HCT116 (cell line): ENCODE measurements at regions not wholly inside any gene's neighbourhood (a gene's known extent, or its start where the extent isn't known, plus 50 kb on each side); places are given as distances from the start of the nearest gene placed in this dataset.

ENCODE experiments used
- ATAC-seq: fragments of 200-7000 bp; cut with Tn5 transposase; 2 replicates; pipeline ENCODE4 v1.9.1; 2020; ENCODE audit warnings: mild to moderate bottlenecking, moderate library complexity
- BruUV-seq: library from RNA; stranded (reverse); fragments of 400-500 nt; replicated peaks from 2 replicates; lab custom pipeline; 2021; lab: Mats Ljungman, UMichigan
- CTCF ChIA-PET: fragments of 300-600 bp; sonication (Branson Sonifier 250); formaldehyde crosslinking; loops from one replicate; lab custom pipeline; 2021; ENCODE audit warnings: antibody characterized with exemption; lab: Charles Lee
- POLR2A ChIA-PET: fragments of 300-600, 350-600 bp; sonication (Branson Sonifier 250); formaldehyde crosslinking; loops from one replicate; lab custom pipeline; 2021; ENCODE audit warnings: antibody characterized with exemption; lab: Charles Lee
- RAD21 ChIA-PET, 2 experiments: fragments of 300-600 bp; sonication (Branson Sonifier 250); formaldehyde crosslinking; loops; one replicate each; lab custom pipeline; 2023; ENCODE audit warnings: low total read pairs in 2 of 2; ENCODE audit not compliant: uncharacterized antibody in 2 of 2, unreplicated experiment in 2 of 2, low non-redundant PET in 1 of 2; lab: Charles Lee
- DNase-seq: peaks from one replicate; pipeline ENCODE4 v3.0.0-alpha.2; 2010; ENCODE audit warnings: low read depth, low spot score
- H2AFZ ChIP-seq: fragments of 200-600 bp; shearing (Covaris generic), sonication (generic); 2 replicates; pipeline ENCODE4 v1.6.1; 2017; ENCODE audit warnings: low read depth, mixed run types, mixed read lengths, antibody characterized with exemption, low read length; ENCODE audit not compliant: poor library complexity, severe bottlenecking
- H3K27ac ChIP-seq: 2 replicates; pipeline ENCODE4 v1.5.1; 2012; ENCODE audit warnings: low read depth, low read length
- H3K27me3 ChIP-seq: fragments of 200-600 bp; sonication (generic); 2 replicates; pipeline ENCODE4 v1.6.1; 2016; ENCODE audit warnings: mixed run types, low read length, mixed read lengths; ENCODE audit not compliant: insufficient read depth
- H3K36me3 ChIP-seq, 2 experiments: fragments of 200-500 bp in 1 of 2; fragments of 200-600 bp in 1 of 2; sonication (Bioruptor generic) in 1 of 2; sonication (generic) in 1 of 2; 2 replicates each; pipeline versions ENCODE4 v1.5.1 to v1.6.1; 2014 to 2016; ENCODE audit warnings: low read length in 2 of 2, inconsistent platforms in 1 of 2, mixed read lengths in 1 of 2, mixed run types in 1 of 2; ENCODE audit not compliant: insufficient read depth in 2 of 2, control insufficient read depth in 1 of 2
- H3K4me1 ChIP-seq, 2 experiments: fragments of 200-600 bp in 1 of 2; sonication (generic) in 1 of 2; 2 replicates each; pipeline versions ENCODE4 v1.5.1 to v1.6.1; 2012 to 2017; ENCODE audit warnings: low read length in 2 of 2, inconsistent platforms in 1 of 2, mild to moderate bottlenecking in 1 of 2, mixed read lengths in 1 of 2, mixed run types in 1 of 2, moderate library complexity in 1 of 2; ENCODE audit not compliant: insufficient read depth in 2 of 2, control insufficient read depth in 1 of 2
- H3K4me2 ChIP-seq: fragments of 200-600 bp; sonication (generic); 2 replicates; pipeline ENCODE4 v1.6.1; 2017; ENCODE audit warnings: mixed run types, low read length, mixed read lengths
- H3K4me3 ChIP-seq, 2 experiments: fragments of 200-600 bp in 1 of 2; sonication (generic) in 1 of 2; replicated peaks in 1 of 2; 2 replicates each; pipeline ENCODE4 v1.5.1; 2011 to 2016; ENCODE audit warnings: low read length in 2 of 2, control low read depth in 1 of 2, low read depth in 1 of 2, mild to moderate bottlenecking in 1 of 2, mixed read lengths in 1 of 2, mixed run types in 1 of 2
- H3K79me2 ChIP-seq: fragments of 200-600 bp; sonication (generic); 2 replicates; pipeline ENCODE4 v1.6.1; 2017; ENCODE audit warnings: mild to moderate bottlenecking, mixed run types, low read length, moderate library complexity, mixed read lengths; ENCODE audit not compliant: insufficient read depth
- H3K9ac ChIP-seq: fragments of 200-600 bp; sonication (generic); 2 replicates; pipeline ENCODE4 v1.6.1; 2016; ENCODE audit warnings: low read length, mixed read lengths
- H3K9me2 ChIP-seq: fragments of 200-600 bp; sonication (generic), shearing (Covaris generic); 2 replicates; pipeline ENCODE4 v1.6.1; 2017; ENCODE audit warnings: mixed run types, mild to moderate bottlenecking, moderate library complexity; ENCODE audit not compliant: insufficient read depth
- H3K9me3 ChIP-seq, 2 experiments: fragments of 200-500 bp in 1 of 2; fragments of 200-600 bp in 1 of 2; sonication (Bioruptor generic) in 1 of 2; sonication (generic) in 1 of 2; 2 replicates each; pipeline ENCODE4 v1.6.1; 2014 to 2017; ENCODE audit warnings: low read length in 2 of 2, mixed read lengths in 2 of 2, inconsistent platforms in 1 of 2, low read depth in 1 of 2, mild to moderate bottlenecking in 1 of 2, mixed run types in 1 of 2, moderate library complexity in 1 of 2; ENCODE audit not compliant: control insufficient read depth in 1 of 2, insufficient read depth in 1 of 2
- H4K20me1 ChIP-seq: fragments of 200-600 bp; sonication (generic), shearing (Covaris generic); 2 replicates; pipeline ENCODE4 v1.6.1; 2017; ENCODE audit warnings: mixed run types, mild to moderate bottlenecking, moderate library complexity; ENCODE audit not compliant: insufficient read depth
- CBX3 ChIP-seq: IDR thresholded peaks from 2 replicates; pipeline ENCODE4 v1.6.1; 2012; ENCODE audit warnings: low read depth
- EGR1 ChIP-seq: IDR thresholded peaks from 2 replicates; pipeline ENCODE4 v1.6.1; 2012; ENCODE audit warnings: low read depth
- EZH2 ChIP-seq: fragments of 200-600 bp; sonication (generic); IDR thresholded peaks from 2 replicates; pipeline ENCODE4 v1.6.1; 2017; ENCODE audit warnings: antibody characterized with exemption, mixed run types
- EZH2phosphoT487 ChIP-seq: fragments of 200-600 bp; IDR thresholded peaks from 2 replicates; pipeline ENCODE4 v1.6.1; 2018; ENCODE audit warnings: antibody characterized with exemption, borderline replicate concordance
- FOSL1 ChIP-seq: IDR thresholded peaks from 2 replicates; pipeline ENCODE4 v1.6.1; 2012; ENCODE audit warnings: low read depth
- JUND ChIP-seq: IDR thresholded peaks from 2 replicates; pipeline ENCODE4 v1.6.1; 2012
- POLR2A ChIP-seq: IDR thresholded peaks from 2 replicates; pipeline ENCODE4 v1.7.0; 2011; ENCODE audit warnings: borderline replicate concordance; ENCODE audit not compliant: insufficient read depth, insufficient read length; ENCODE audit errors: extremely low read depth
- POLR2AphosphoS5 ChIP-seq: IDR thresholded peaks from 2 replicates; pipeline ENCODE4 v1.6.1; 2011; ENCODE audit warnings: mild to moderate bottlenecking, low read depth, low read length, moderate library complexity
- RAD21 ChIP-seq: IDR thresholded peaks from 2 replicates; pipeline ENCODE4 v1.6.1; 2012; ENCODE audit warnings: low read depth, mild to moderate bottlenecking
- SRF ChIP-seq: IDR thresholded peaks from 2 replicates; pipeline ENCODE4 v1.6.1; 2012; ENCODE audit warnings: low read depth
- TCF7L2 ChIP-seq: IDR thresholded peaks from 2 replicates; pipeline ENCODE4 v1.7.0; 2011; ENCODE audit warnings: borderline replicate concordance, inconsistent platforms; ENCODE audit not compliant: insufficient read depth, insufficient read length; ENCODE audit errors: extremely low read depth
- YY1 ChIP-seq: IDR thresholded peaks from 2 replicates; pipeline ENCODE4 v1.6.1; 2011; ENCODE audit warnings: low read length, low read depth, moderate library complexity, mild to moderate bottlenecking; ENCODE audit not compliant: insufficient replicate concordance; ENCODE audit errors: extremely low read depth
- ZFX ChIP-seq: fragments of 450-650 bp; IDR thresholded peaks from 2 replicates; pipeline ENCODE4 v1.6.1; 2017
- ZNF274 ChIP-seq: fragments of 200-500 bp; sonication (Bioruptor generic); IDR thresholded peaks from 2 replicates; pipeline ENCODE4 v1.6.1; 2014; ENCODE audit warnings: mild to moderate bottlenecking, low read depth, low read length, inconsistent platforms
- intact Hi-C: fragments of 100-400 bp; cut with micrococcal nuclease; formaldehyde crosslinking; loops from 2 replicates; pipeline ENCODE4 v1.10.0; 2022
- TF ChIP-seq, protein P1 (sequence below): IDR thresholded peaks from 2 replicates; pipeline ENCODE4 v1.6.1; 2012; ENCODE audit warnings: low read depth
- TF ChIP-seq, protein P2 (sequence below), 3 experiments: fragments of 200-600 bp in 1 of 3; sonication (generic) in 1 of 3; IDR thresholded peaks in 2 of 3; conservative IDR thresholded peaks in 1 of 3; 2 replicates each; pipeline ENCODE4 v1.5.1; 2012 to 2017; ENCODE audit warnings: low read depth in 2 of 3, low read length in 2 of 3, antibody characterized with exemption in 1 of 3, borderline replicate concordance in 1 of 3, control low read depth in 1 of 3, mild to moderate bottlenecking in 1 of 3, mixed read lengths in 1 of 3, mixed run types in 1 of 3, moderate library complexity in 1 of 3; ENCODE audit not compliant: insufficient read depth in 1 of 3
- TF ChIP-seq, protein P3 (sequence below): IDR thresholded peaks from 2 replicates; pipeline ENCODE4 v1.6.1; 2012
- TF ChIP-seq, protein P4 (sequence below): IDR thresholded peaks from 2 replicates; pipeline ENCODE4 v1.6.1; 2011; ENCODE audit warnings: mild to moderate bottlenecking, low read length, moderate library complexity; ENCODE audit not compliant: insufficient replicate concordance; ENCODE audit errors: extremely low read depth

DNA sequence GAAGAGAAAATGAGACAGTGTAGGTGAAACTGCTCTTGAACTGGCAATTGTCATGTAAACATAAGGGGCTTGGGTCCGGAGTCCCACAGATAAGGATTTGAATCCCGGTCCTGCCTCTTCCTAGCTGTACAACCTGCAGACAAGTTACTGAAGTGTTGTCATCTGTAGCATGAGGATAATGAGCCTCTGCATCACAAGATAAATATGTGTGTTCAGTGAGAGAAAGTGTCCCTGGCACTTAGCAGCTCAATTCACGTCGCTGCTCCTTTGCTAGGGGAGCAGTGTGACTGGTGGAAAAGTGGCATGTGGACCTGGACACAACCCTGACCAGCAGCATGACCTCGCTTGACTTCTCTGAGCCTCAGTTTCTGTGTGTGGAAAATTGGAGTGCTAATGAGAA is 73.7 kb upstream of the NECTIN1 start (continued):
- TF ChIP-seq, protein P1, sequence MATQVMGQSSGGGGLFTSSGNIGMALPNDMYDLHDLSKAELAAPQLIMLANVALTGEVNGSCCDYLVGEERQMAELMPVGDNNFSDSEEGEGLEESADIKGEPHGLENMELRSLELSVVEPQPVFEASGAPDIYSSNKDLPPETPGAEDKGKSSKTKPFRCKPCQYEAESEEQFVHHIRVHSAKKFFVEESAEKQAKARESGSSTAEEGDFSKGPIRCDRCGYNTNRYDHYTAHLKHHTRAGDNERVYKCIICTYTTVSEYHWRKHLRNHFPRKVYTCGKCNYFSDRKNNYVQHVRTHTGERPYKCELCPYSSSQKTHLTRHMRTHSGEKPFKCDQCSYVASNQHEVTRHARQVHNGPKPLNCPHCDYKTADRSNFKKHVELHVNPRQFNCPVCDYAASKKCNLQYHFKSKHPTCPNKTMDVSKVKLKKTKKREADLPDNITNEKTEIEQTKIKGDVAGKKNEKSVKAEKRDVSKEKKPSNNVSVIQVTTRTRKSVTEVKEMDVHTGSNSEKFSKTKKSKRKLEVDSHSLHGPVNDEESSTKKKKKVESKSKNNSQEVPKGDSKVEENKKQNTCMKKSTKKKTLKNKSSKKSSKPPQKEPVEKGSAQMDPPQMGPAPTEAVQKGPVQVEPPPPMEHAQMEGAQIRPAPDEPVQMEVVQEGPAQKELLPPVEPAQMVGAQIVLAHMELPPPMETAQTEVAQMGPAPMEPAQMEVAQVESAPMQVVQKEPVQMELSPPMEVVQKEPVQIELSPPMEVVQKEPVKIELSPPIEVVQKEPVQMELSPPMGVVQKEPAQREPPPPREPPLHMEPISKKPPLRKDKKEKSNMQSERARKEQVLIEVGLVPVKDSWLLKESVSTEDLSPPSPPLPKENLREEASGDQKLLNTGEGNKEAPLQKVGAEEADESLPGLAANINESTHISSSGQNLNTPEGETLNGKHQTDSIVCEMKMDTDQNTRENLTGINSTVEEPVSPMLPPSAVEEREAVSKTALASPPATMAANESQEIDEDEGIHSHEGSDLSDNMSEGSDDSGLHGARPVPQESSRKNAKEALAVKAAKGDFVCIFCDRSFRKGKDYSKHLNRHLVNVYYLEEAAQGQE: no peak

DNA sequence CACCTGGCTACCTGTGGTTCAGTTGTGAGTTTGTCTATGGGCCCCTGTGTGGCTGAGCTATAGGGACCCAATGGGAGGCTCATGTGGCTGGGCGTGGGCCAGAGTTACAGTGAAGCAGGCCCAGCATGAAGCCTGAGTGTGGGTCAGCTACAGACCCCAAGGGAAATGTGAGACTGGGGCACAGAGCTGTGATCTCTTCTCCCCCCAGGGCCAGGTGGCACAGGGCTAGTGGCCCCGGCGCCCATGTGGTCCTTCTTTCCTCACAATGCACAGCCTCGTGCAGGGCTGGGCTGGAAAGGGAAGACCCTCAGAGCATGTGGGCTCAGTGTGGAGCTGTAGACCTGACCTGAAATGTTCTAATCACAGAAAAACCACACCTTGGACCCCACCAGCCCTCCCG is 71.6 kb upstream of the NECTIN1 start:
- Histone ChIP-seq H3K9ac (no peak overlapping the region), H3K9me2 (no peaks in the 10 kb centered on the region), H3K4me1 (no peaks in the 10 kb centered on the region), H4K20me1 (no peaks in the 10 kb centered on the region), H3K36me3 (no peaks in the 10 kb centered on the region), H3K4me3 (no peak overlapping the region), H2AFZ (no peak overlapping the region), H3K9me3 (no peaks in the 10 kb centered on the region), H3K27me3 (0 out of 2 replicates have a peak, but pooled peaks cover 16% of the 10 kb centered on the region), H3K79me2 (no peaks in the 10 kb centered on the region), H3K4me2 (no peak overlapping the region), H3K27ac (no peak overlapping the region)
- POLR2A ChIA-PET: no interaction called here
- CTCF ChIA-PET: no interaction called here
- BruUV-seq: no TSS peak
- RAD21 ChIA-PET: no interaction called here
- DNase-seq (no peak), ATAC-seq (no peak)
- intact Hi-C loops: no loop called here
- TF ChIP-seq FOSL1: no peak
- no peak for TF ChIP-seq EGR1
- TF ChIP-seq YY1: no peak
- TF ChIP-seq JUND: no peak
- TF ChIP-seq EZH2phosphoT487: no peak
- no peak for TF ChIP-seq TCF7L2
- TF ChIP-seq, protein P2, sequence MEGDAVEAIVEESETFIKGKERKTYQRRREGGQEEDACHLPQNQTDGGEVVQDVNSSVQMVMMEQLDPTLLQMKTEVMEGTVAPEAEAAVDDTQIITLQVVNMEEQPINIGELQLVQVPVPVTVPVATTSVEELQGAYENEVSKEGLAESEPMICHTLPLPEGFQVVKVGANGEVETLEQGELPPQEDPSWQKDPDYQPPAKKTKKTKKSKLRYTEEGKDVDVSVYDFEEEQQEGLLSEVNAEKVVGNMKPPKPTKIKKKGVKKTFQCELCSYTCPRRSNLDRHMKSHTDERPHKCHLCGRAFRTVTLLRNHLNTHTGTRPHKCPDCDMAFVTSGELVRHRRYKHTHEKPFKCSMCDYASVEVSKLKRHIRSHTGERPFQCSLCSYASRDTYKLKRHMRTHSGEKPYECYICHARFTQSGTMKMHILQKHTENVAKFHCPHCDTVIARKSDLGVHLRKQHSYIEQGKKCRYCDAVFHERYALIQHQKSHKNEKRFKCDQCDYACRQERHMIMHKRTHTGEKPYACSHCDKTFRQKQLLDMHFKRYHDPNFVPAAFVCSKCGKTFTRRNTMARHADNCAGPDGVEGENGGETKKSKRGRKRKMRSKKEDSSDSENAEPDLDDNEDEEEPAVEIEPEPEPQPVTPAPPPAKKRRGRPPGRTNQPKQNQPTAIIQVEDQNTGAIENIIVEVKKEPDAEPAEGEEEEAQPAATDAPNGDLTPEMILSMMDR (IDR thresholded peaks at IDR 0.05 in 2 of 3, conservative IDR thresholded peaks at IDR 0.05 in 1 of 3; ENCODE audit: borderline replicate concordance in 1 of 3, insufficient read depth in 1 of 3, low read depth in 2 of 3, low read length in 2 of 3): no peak
- no peak for TF ChIP-seq ZNF274
- TF ChIP-seq, protein P3, sequence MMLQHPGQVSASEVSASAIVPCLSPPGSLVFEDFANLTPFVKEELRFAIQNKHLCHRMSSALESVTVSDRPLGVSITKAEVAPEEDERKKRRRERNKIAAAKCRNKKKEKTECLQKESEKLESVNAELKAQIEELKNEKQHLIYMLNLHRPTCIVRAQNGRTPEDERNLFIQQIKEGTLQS: no peak
- TF ChIP-seq RAD21: no peak
- no peak for TF ChIP-seq POLR2A
- no peak for TF ChIP-seq ZFX
- TF ChIP-seq EZH2: no peak
- TF ChIP-seq POLR2AphosphoS5: no peak
- TF ChIP-seq, protein P4, sequence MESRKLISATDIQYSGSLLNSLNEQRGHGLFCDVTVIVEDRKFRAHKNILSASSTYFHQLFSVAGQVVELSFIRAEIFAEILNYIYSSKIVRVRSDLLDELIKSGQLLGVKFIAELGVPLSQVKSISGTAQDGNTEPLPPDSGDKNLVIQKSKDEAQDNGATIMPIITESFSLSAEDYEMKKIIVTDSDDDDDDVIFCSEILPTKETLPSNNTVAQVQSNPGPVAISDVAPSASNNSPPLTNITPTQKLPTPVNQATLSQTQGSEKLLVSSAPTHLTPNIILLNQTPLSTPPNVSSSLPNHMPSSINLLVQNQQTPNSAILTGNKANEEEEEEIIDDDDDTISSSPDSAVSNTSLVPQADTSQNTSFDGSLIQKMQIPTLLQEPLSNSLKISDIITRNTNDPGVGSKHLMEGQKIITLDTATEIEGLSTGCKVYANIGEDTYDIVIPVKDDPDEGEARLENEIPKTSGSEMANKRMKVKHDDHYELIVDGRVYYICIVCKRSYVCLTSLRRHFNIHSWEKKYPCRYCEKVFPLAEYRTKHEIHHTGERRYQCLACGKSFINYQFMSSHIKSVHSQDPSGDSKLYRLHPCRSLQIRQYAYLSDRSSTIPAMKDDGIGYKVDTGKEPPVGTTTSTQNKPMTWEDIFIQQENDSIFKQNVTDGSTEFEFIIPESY: no peak
- no peak for TF ChIP-seq CBX3
- TF ChIP-seq SRF: no peak
